ENCODE measurements at regions not wholly inside any gene's neighbourhood (a gene's known extent, or its start where the extent isn't known, plus 50 kb on each side); places are given as distances from the start of the nearest gene placed in this dataset.

- no peak for DNase-seq
Measured at GRCh38 chr9:135220601-135221575, 133.4 kb downstream of the OLFM1 start.

- DNase-seq: no peak
Measured at GRCh38 chr9:135221576-135221950, 134.1 kb downstream of the OLFM1 start.

- no peak for DNase-seq
Measured at GRCh38 chr9:135221951-135222631, 134.6 kb downstream of the OLFM1 start.

GRCh38 chr9:135222881-135223760 is 135.7 kb downstream of the OLFM1 start:
- no peak for DNase-seq

GRCh38 chr9:135223831-135224230 is 136.4 kb downstream of the OLFM1 start:
- no peak for DNase-seq

- no peak for DNase-seq
Measured at GRCh38 chr9:135224286-135224877, 136.9 kb downstream of the OLFM1 start.

- DNase-seq: no peak
Measured at GRCh38 chr9:135224921-135225541, 137.6 kb downstream of the OLFM1 start.

- DNase-seq: no peak
Measured at GRCh38 chr9:135225619-135226228, 138.3 kb downstream of the OLFM1 start.

GRCh38 chr9:135226369-135227050 is 139.0 kb downstream of the OLFM1 start:
- DNase-seq: no peak

- DNase-seq: no peak
Measured at GRCh38 chr9:135227641-135228251, 140.3 kb downstream of the OLFM1 start.

GRCh38 chr9:135228345-135228982 is 141.0 kb downstream of the OLFM1 start:
- DNase-seq: no peak

GRCh38 chr9:135228983-135229625 is 141.6 kb downstream of the OLFM1 start:
- DNase-seq: no peak

GRCh38 chr9:135229701-135230385 is 142.4 kb downstream of the OLFM1 start:
- DNase-seq: no peak

- DNase-seq: no peak
Measured at GRCh38 chr9:135230386-135230765, 142.9 kb downstream of the OLFM1 start.

GRCh38 chr9:135230817-135231520 is 143.5 kb downstream of the OLFM1 start:
- no peak for DNase-seq

GRCh38 chr9:135239100-135239768 is 151.8 kb downstream of the OLFM1 start:
- no peak for DNase-seq

- DNase-seq: no peak
Measured at GRCh38 chr9:135239769-135240141, 152.3 kb downstream of the OLFM1 start.

All from tongue (tissue), 1 donor.